SK-N-SH (cell line): ENCODE measurements at regions not wholly inside any gene's neighbourhood (a gene's known extent, or its start where the extent isn't known, plus 50 kb on each side); places are given as distances from the start of the nearest gene placed in this dataset.

Source experiments
- CTCF ChIA-PET: fragments of 300-600, 350-600 bp; formaldehyde crosslinking; extraction: SDS; loops from one replicate; lab custom pipeline; 2021; lab: Yijun Ruan, JAX
- POLR2A ChIA-PET: fragments of 350-600 bp; sonication (Branson Sonifier 250); formaldehyde crosslinking; extraction: SDS; loops from one replicate; lab custom pipeline; 2020; ENCODE audit warnings: antibody characterized with exemption, inconsistent platforms; lab: Yijun Ruan, JAX
- DNase-seq: peaks from one replicate; pipeline ENCODE4 v3.0.0; 2012
- H2AFZ ChIP-seq: fragments of 200-600 bp; sonication (generic); 2 replicates; pipeline ENCODE4 v1.8.1; 2016; ENCODE audit warnings: antibody characterized with exemption, mild to moderate bottlenecking, low read depth
- H3F3A ChIP-seq: fragments of 200-600 bp; sonication (generic); replicated peaks from 2 replicates; pipeline ENCODE3; 2016; ENCODE audit warnings: antibody characterized with exemption, mild to moderate bottlenecking; ENCODE audit not compliant: insufficient read depth
- H3K27ac ChIP-seq, 2 experiments: fragments of 200-500 bp in 1 of 2; fragments of 200-600 bp in 1 of 2; sonication (Bioruptor generic) in 1 of 2; sonication (generic), shearing (Covaris generic) in 1 of 2; 2 replicates each; pipeline versions ENCODE4 v1.5.1 to v1.6.1; 2014 to 2016; ENCODE audit warnings: low read depth in 2 of 2, inconsistent platforms in 1 of 2, low read length in 1 of 2, mild to moderate bottlenecking in 1 of 2, mixed read lengths in 1 of 2
- H3K27me3 ChIP-seq: fragments of 200-600 bp; sonication (generic), shearing (Covaris generic); 2 replicates; pipeline ENCODE4 v1.6.1; 2016; ENCODE audit warnings: mixed run types; ENCODE audit not compliant: insufficient read depth
- H3K36me3 ChIP-seq, 2 experiments: fragments of 200-500 bp in 1 of 2; fragments of 200-600 bp in 1 of 2; sonication (Bioruptor generic) in 1 of 2; sonication (generic) in 1 of 2; replicated peaks in 1 of 2; 2 replicates each; pipeline versions ENCODE3 to v1.5.1; 2014 to 2016; ENCODE audit warnings: low read length in 1 of 2, mild to moderate bottlenecking in 1 of 2; ENCODE audit not compliant: insufficient read depth in 2 of 2, control insufficient read depth in 1 of 2
- H3K4me1 ChIP-seq, 2 experiments: fragments of 200-500 bp in 1 of 2; fragments of 200-600 bp in 1 of 2; sonication (Bioruptor generic) in 1 of 2; sonication (generic), shearing (Covaris generic) in 1 of 2; 2 replicates each; pipeline versions ENCODE4 v1.5.1 to v1.6.1; 2014 to 2016; ENCODE audit warnings: low read depth in 1 of 2, low read length in 1 of 2, mixed run types in 1 of 2; ENCODE audit not compliant: insufficient read depth in 2 of 2, control insufficient read depth in 1 of 2
- H3K4me2 ChIP-seq: fragments of 200-600 bp; sonication (generic), shearing (Covaris generic); 2 replicates; pipeline ENCODE4 v1.6.1; 2017; ENCODE audit warnings: mixed run types
- H3K4me3 ChIP-seq, 2 experiments: fragments of 200-500 bp in 1 of 2; fragments of 200-600 bp in 1 of 2; sonication (Bioruptor generic) in 1 of 2; sonication (generic), shearing (Covaris generic) in 1 of 2; 2 replicates each; pipeline versions ENCODE4 v1.5.1 to v1.8.1; 2014 to 2016; ENCODE audit warnings: low read depth in 2 of 2, inconsistent platforms in 1 of 2, low read length in 1 of 2, mild to moderate bottlenecking in 1 of 2, mixed read lengths in 1 of 2, moderate library complexity in 1 of 2
- H3K79me2 ChIP-seq: fragments of 200-600 bp; sonication (generic); 2 replicates; pipeline ENCODE4 v1.8.1; 2017; ENCODE audit warnings: mild to moderate bottlenecking; ENCODE audit not compliant: insufficient read depth
- H3K9ac ChIP-seq: fragments of 200-600 bp; sonication (generic); 2 replicates; pipeline ENCODE4 v1.6.1; 2017; ENCODE audit warnings: mixed run types
- H3K9me2 ChIP-seq: fragments of 200-600 bp; sonication (generic); 2 replicates; pipeline ENCODE4 v1.6.1; 2017; ENCODE audit warnings: mixed run types
- H3K9me3 ChIP-seq: fragments of 200-600 bp; sonication (generic); 2 replicates; pipeline ENCODE4 v1.6.1; 2017; ENCODE audit warnings: mixed run types, mild to moderate bottlenecking, moderate library complexity
- H4K20me1 ChIP-seq: fragments of 200-600 bp; sonication (generic); 2 replicates; pipeline ENCODE4 v1.6.1; 2017; ENCODE audit warnings: mild to moderate bottlenecking, mixed run types; ENCODE audit not compliant: insufficient read depth
- ELF1 ChIP-seq: IDR thresholded peaks from 2 replicates; pipeline ENCODE4 v1.4.0; 2012
- EP300 ChIP-seq, 2 experiments: IDR thresholded peaks; 2 replicates each; pipeline versions ENCODE4 v1.4.0 to v1.6.1; 2012; ENCODE audit warnings: borderline replicate concordance in 1 of 2, low read depth in 1 of 2, low read length in 1 of 2
- FOSL2 ChIP-seq: IDR thresholded peaks from 2 replicates; pipeline ENCODE4 v1.4.0; 2012; ENCODE audit warnings: low read depth, mild to moderate bottlenecking, moderate library complexity, borderline replicate concordance
- FOXJ3 ChIP-seq: sonication (generic); formaldehyde crosslinking; IDR thresholded peaks from 2 replicates; pipeline ENCODE4 v1.5.1; 2020; ENCODE audit warnings: mild to moderate bottlenecking, missing genetic modification reagents
- FOXM1 ChIP-seq: IDR thresholded peaks from 2 replicates; pipeline ENCODE4 v1.4.0; 2012; ENCODE audit warnings: low read depth, mild to moderate bottlenecking
- GATA2 ChIP-seq: sonication (generic); formaldehyde crosslinking; IDR thresholded peaks from 2 replicates; pipeline ENCODE4 v1.5.0; 2020; ENCODE audit warnings: mild to moderate bottlenecking, missing genetic modification reagents
- JUND ChIP-seq: IDR thresholded peaks from 2 replicates; pipeline ENCODE4 v1.4.0; 2012
- MEF2A ChIP-seq: IDR thresholded peaks from 2 replicates; pipeline ENCODE4 v1.4.0; 2012; ENCODE audit warnings: low read depth, borderline replicate concordance
- MXI1 ChIP-seq: IDR thresholded peaks from 2 replicates; pipeline ENCODE4 v1.6.1; 2012; ENCODE audit warnings: mild to moderate bottlenecking, low read depth, low read length, improper control_type of control experiment
- NFIC ChIP-seq: IDR thresholded peaks from 2 replicates; pipeline ENCODE4 v1.4.0; 2012; ENCODE audit warnings: borderline replicate concordance
- POLR2AphosphoS5 ChIP-seq: IDR thresholded peaks from 2 replicates; pipeline ENCODE4 v1.6.1; 2012; ENCODE audit warnings: low read depth, low read length
- RAD21 ChIP-seq: IDR thresholded peaks from 2 replicates; pipeline ENCODE4 v1.6.1; 2012; ENCODE audit warnings: mild to moderate bottlenecking, low read length
- RCOR1 ChIP-seq: fragments of 150-350 bp; IDR thresholded peaks from 2 replicates; pipeline ENCODE4 v1.6.1; 2017; ENCODE audit warnings: antibody characterized with exemption, low read length
- RFX5 ChIP-seq: IDR thresholded peaks from 2 replicates; pipeline ENCODE4 v1.6.1; 2012; ENCODE audit warnings: mild to moderate bottlenecking, improper control_type of control experiment, low read length
- RXRA ChIP-seq: IDR thresholded peaks from 2 replicates; pipeline ENCODE4 v1.4.0; 2012; ENCODE audit warnings: low read depth, mild to moderate bottlenecking, borderline replicate concordance
- SIN3A ChIP-seq: IDR thresholded peaks from 2 replicates; pipeline ENCODE4 v1.6.1; 2012; ENCODE audit warnings: low read depth, mild to moderate bottlenecking, low read length, moderate library complexity, borderline replicate concordance
- TAF1 ChIP-seq: IDR thresholded peaks from 2 replicates; pipeline ENCODE4 v1.6.1; 2012; ENCODE audit warnings: low read depth, mild to moderate bottlenecking, low read length, moderate library complexity, borderline replicate concordance
- TCF12 ChIP-seq: IDR thresholded peaks from 2 replicates; pipeline ENCODE4 v1.4.0; 2012
- TEAD4 ChIP-seq: IDR thresholded peaks from 2 replicates; pipeline ENCODE4 v1.4.0; 2012; ENCODE audit warnings: mild to moderate bottlenecking, borderline replicate concordance; ENCODE audit not compliant: insufficient read depth
- YY1 ChIP-seq: IDR thresholded peaks from 2 replicates; pipeline ENCODE4 v1.4.0; 2012; ENCODE audit warnings: low read depth, mild to moderate bottlenecking
- WGBS: methylation state at CpG from one replicate; pipeline ENCODE4 v1.1.6; 2017; ENCODE audit warnings: low lambda C conversion rate; 5-methylcytosine and 5-hydroxymethylcytosine counted together
- TF ChIP-seq, protein P1 (sequence below): fragments of 150-350 bp; IDR thresholded peaks from 2 replicates; pipeline ENCODE4 v1.6.1; 2016; ENCODE audit warnings: mild to moderate bottlenecking, low read depth, low read length
- TF ChIP-seq, protein P2 (sequence below): IDR thresholded peaks from 2 replicates; pipeline ENCODE4; 2012
- TF ChIP-seq, protein P3 (sequence below): IDR thresholded peaks from 2 replicates; pipeline ENCODE4 v1.4.0; 2012; ENCODE audit warnings: low read depth
- TF ChIP-seq, protein P4 (sequence below): fragments of 150-350 bp; IDR thresholded peaks from 2 replicates; pipeline ENCODE4 v1.6.1; 2017; ENCODE audit warnings: antibody characterized with exemption, low read length, low read depth, borderline replicate concordance

DNA sequence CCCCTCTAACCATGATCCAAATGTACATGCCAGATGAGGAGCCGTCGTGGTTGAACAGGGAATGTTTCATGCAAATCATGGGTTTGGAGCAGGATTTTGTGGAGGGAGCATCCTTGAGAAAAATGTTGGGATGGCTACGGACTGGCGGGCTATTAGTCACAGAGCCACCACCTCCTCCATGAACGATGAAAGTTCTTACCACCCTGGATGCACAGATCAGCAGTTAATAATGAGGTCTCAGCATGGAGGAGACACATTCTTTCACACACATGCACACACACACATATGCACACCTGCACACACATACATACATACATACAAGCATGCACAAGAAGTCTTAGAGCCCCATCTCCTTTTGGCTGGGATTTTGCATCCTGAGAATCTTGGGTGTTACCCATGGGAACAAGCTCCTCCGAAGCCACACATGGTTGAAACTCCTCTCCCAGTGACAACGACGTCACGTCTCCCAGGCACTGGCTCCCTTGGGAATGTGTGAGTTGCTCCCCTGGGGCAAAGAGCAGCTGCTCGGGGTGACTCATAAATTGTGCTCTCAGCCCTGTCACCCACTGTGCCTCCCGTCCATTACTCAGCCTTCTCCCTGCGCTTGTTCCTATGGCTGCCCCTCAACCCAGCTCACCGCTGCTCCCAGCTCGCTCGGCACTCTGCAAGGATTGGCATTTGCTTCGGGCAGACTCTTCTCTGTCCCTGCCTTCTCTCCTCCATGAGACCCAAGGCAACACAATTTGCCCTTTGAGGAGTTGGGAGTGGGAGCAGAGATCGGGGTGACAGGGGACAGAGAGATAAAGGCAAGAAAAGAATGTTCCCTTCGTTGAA, 344.6 kb downstream of the SOX9 start:
- H3K9ac ChIP-seq = peak overlapping the region; percentile 70
- peak overlapping the region in 1 of 2 experiments; percentile 93; a peak in 2 of 4 replicates for H3K27ac ChIP-seq

More for the DNA sequence above, 344.6 kb downstream of the SOX9 start:
- peaks cover 15% of the 10 kb centered on the region for H3F3A ChIP-seq
- ChIA-PET POLR2A (no interaction called here), CTCF (interaction anchor here (0.8 to 1.6 kb wide), 5 partner anchors 9 to 1699 kb away, joined by 3 to 4 read pairs (median 3); no protein-coding TSS in a partner anchor)
- H3K4me2 ChIP-seq = peak overlapping the region; percentile 74
- peaks cover 2 to 12% of the 10 kb centered on the region in 2 experiments; a peak in 3 of 4 replicates for H3K4me1 ChIP-seq
- no peaks in the 10 kb centered on the region for H4K20me1 ChIP-seq
- H2AFZ ChIP-seq = 0 out of 2 replicates have a peak overlapping the region, but pooled peaks have one; percentile 2
- WGBS = 44% methylated on average over 18 of the region's 18 CpGs
- peak overlapping the region in 1 of 2 experiments; percentile 38; a peak in 1 of 4 replicates for H3K4me3 ChIP-seq
- peaks cover 8% of the 10 kb centered on the region for H3K79me2 ChIP-seq
- no peaks in the 10 kb centered on the region for H3K9me3 ChIP-seq
- no peak for DNase-seq
- no peaks in the 10 kb centered on the region for H3K36me3 ChIP-seq
- TF ChIP-seq EP300 (IDR thresholded peaks at IDR 0.05; ENCODE audit: borderline replicate concordance in 1 of 2, low read depth in 1 of 2, low read length in 1 of 2) = peak in 1 of 2 experiments; percentile 55; a peak in 1 of 4 replicates
- peak; percentile 92 for TF ChIP-seq FOSL2
- TF ChIP-seq SIN3A = peak; percentile 51; the same call in 1 of the 2 replicates
- TF ChIP-seq RCOR1 = no peak
- no peak for TF ChIP-seq ELF1
- no peak for TF ChIP-seq RFX5
- peak; percentile 27; the same call in 1 of the 2 replicates for TF ChIP-seq RXRA
- peak; percentile 85 for TF ChIP-seq TCF12
- 0 out of 2 replicates have a peak, but pooled peaks have one; percentile 23 for TF ChIP-seq POLR2AphosphoS5
- no peak for TF ChIP-seq MEF2A
- no peak for TF ChIP-seq FOXM1
- TF ChIP-seq RAD21 = no peak
- TF ChIP-seq, protein P1, sequence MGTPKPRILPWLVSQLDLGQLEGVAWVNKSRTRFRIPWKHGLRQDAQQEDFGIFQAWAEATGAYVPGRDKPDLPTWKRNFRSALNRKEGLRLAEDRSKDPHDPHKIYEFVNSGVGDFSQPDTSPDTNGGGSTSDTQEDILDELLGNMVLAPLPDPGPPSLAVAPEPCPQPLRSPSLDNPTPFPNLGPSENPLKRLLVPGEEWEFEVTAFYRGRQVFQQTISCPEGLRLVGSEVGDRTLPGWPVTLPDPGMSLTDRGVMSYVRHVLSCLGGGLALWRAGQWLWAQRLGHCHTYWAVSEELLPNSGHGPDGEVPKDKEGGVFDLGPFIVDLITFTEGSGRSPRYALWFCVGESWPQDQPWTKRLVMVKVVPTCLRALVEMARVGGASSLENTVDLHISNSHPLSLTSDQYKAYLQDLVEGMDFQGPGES = no peak
- peak; percentile 35; the same call in 1 of the 2 replicates for TF ChIP-seq TEAD4
- TF ChIP-seq GATA2 = no peak
- TF ChIP-seq NFIC = no peak; the same call in 1 of the 2 replicates
- TF ChIP-seq, protein P2, sequence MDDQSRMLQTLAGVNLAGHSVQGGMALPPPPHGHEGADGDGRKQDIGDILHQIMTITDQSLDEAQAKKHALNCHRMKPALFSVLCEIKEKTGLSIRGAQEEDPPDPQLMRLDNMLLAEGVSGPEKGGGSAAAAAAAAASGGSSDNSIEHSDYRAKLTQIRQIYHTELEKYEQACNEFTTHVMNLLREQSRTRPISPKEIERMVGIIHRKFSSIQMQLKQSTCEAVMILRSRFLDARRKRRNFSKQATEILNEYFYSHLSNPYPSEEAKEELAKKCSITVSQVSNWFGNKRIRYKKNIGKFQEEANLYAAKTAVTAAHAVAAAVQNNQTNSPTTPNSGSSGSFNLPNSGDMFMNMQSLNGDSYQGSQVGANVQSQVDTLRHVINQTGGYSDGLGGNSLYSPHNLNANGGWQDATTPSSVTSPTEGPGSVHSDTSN = peak; percentile 93
- 0 out of 2 replicates have a peak, but pooled peaks have one; percentile 13 for TF ChIP-seq TAF1
- TF ChIP-seq JUND = peak; percentile 78
- TF ChIP-seq, protein P3, sequence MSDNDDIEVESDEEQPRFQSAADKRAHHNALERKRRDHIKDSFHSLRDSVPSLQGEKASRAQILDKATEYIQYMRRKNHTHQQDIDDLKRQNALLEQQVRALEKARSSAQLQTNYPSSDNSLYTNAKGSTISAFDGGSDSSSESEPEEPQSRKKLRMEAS = peak; percentile 71; the same call in 1 of the 2 replicates
- TF ChIP-seq, protein P4, sequence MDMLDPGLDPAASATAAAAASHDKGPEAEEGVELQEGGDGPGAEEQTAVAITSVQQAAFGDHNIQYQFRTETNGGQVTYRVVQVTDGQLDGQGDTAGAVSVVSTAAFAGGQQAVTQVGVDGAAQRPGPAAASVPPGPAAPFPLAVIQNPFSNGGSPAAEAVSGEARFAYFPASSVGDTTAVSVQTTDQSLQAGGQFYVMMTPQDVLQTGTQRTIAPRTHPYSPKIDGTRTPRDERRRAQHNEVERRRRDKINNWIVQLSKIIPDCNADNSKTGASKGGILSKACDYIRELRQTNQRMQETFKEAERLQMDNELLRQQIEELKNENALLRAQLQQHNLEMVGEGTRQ = no peak
- TF ChIP-seq YY1 = 0 out of 2 replicates have a peak, but pooled peaks have one; percentile 50
- TF ChIP-seq FOXJ3 (CRISPR knock-in tag) = no peak
- TF ChIP-seq MXI1 = no peak; the same call in 1 of the 2 replicates
- TF ChIP-seq, all 33 proteins: peak for 12
- Histone ChIP-seq H3K27me3 (no peaks in the 10 kb centered on the region), H3K9me2 (no peaks in the 10 kb centered on the region)
